ENCODE measurements at regions not wholly inside any gene's neighbourhood (a gene's known extent, or its start where the extent isn't known, plus 50 kb on each side); places are given as distances from the start of the nearest gene placed in this dataset.

DNA sequence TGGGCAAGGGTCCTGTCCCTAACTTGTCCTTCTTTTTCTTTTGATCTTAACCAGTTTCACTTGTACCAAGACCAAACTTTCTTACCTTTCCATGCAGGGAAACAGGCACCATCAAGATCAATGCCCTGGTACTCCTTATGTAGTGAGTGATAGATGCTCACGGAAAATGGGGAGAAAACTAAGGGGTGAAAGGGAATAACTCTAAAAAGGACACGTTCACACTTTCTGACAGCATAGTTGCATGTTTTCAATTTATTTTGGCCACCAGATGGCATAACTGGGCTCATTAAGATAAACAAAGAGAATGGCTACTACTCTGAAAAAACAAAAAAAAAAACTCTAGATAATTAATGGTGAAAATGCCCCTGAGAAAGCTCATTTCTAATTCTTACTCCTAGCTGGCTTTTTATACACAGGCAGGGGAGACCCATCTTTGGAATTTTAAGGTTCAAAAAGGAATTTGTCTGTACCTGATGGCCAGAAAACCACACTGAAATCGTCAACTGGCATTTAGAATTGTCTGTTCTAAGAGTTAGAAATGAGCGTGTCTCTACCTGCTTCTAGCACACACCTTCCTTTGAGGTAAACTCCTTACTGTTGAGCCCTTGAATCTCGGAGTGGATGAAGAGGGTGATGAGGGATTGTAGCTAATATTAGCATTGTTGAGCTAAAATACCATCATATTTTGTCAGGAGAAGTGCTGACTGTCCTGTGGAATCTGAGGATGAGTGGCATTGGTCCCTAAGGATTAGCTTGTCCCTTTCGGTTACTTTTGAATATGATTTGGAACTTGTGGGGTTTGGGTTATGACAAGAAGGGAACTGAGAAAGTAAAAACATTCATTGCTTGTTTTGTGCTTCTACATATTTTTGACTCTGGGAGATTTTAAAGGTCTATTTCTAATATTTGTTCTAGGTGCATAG lies 62.2 kb upstream of the DDR1 start (continued):
- TF ChIP-seq ZNF207 (IDR thresholded peaks at IDR 0.05; ENCODE audit: borderline replicate concordance), result no peak
- TF ChIP-seq FOXM1 (IDR thresholded peaks at IDR 0.05; ENCODE audit: low read depth, low read length), result no peak
- TF ChIP-seq, protein P1, sequence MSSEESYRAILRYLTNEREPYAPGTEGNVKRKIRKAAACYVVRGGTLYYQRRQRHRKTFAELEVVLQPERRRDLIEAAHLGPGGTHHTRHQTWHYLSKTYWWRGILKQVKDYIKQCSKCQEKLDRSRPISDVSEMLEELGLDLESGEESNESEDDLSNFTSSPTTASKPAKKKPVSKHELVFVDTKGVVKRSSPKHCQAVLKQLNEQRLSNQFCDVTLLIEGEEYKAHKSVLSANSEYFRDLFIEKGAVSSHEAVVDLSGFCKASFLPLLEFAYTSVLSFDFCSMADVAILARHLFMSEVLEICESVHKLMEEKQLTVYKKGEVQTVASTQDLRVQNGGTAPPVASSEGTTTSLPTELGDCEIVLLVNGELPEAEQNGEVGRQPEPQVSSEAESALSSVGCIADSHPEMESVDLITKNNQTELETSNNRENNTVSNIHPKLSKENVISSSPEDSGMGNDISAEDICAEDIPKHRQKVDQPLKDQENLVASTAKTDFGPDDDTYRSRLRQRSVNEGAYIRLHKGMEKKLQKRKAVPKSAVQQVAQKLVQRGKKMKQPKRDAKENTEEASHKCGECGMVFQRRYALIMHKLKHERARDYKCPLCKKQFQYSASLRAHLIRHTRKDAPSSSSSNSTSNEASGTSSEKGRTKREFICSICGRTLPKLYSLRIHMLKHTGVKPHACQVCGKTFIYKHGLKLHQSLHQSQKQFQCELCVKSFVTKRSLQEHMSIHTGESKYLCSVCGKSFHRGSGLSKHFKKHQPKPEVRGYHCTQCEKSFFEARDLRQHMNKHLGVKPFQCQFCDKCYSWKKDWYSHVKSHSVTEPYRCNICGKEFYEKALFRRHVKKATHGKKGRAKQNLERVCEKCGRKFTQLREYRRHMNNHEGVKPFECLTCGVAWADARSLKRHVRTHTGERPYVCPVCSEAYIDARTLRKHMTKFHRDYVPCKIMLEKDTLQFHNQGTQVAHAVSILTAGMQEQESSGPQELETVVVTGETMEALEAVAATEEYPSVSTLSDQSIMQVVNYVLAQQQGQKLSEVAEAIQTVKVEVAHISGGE (CRISPR knock-in tag; IDR thresholded peaks at IDR 0.05), result no peak
- TF ChIP-seq, protein P2, sequence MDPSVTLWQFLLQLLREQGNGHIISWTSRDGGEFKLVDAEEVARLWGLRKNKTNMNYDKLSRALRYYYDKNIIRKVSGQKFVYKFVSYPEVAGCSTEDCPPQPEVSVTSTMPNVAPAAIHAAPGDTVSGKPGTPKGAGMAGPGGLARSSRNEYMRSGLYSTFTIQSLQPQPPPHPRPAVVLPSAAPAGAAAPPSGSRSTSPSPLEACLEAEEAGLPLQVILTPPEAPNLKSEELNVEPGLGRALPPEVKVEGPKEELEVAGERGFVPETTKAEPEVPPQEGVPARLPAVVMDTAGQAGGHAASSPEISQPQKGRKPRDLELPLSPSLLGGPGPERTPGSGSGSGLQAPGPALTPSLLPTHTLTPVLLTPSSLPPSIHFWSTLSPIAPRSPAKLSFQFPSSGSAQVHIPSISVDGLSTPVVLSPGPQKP (IDR thresholded peaks at IDR 0.05; ENCODE audit: low read depth, low read length), result no peak
- no peak for TF ChIP-seq SIN3A (IDR thresholded peaks at IDR 0.05; ENCODE audit: low read depth, low read length)
- TF ChIP-seq GABPA (IDR thresholded peaks at IDR 0.05; ENCODE audit: low read depth), result no peak
- no peak for TF ChIP-seq CREB1 (IDR thresholded peaks at IDR 0.05; ENCODE audit: low read depth)
- TF ChIP-seq NBN (IDR thresholded peaks at IDR 0.05), result no peak
- no peak for TF ChIP-seq BMI1 (IDR thresholded peaks at IDR 0.05; ENCODE audit: borderline replicate concordance)
- TF ChIP-seq, protein P3, sequence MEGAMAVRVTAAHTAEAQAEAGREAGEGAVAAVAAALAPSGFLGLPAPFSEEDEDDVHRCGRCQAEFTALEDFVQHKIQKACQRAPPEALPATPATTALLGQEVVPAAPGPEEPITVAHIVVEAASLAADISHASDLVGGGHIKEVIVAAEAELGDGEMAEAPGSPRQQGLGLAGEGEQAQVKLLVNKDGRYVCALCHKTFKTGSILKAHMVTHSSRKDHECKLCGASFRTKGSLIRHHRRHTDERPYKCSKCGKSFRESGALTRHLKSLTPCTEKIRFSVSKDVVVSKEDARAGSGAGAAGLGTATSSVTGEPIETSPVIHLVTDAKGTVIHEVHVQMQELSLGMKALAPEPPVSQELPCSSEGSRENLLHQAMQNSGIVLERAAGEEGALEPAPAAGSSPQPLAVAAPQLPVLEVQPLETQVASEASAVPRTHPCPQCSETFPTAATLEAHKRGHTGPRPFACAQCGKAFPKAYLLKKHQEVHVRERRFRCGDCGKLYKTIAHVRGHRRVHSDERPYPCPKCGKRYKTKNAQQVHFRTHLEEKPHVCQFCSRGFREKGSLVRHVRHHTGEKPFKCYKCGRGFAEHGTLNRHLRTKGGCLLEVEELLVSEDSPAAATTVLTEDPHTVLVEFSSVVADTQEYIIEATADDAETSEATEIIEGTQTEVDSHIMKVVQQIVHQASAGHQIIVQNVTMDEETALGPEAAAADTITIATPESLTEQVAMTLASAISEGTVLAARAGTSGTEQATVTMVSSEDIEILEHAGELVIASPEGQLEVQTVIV (IDR thresholded peaks at IDR 0.05; ENCODE audit: borderline replicate concordance, partially characterized antibody), result no peak
- no peak for TF ChIP-seq RBBP5 (conservative IDR thresholded peaks at IDR 0.05)
- TF ChIP-seq RAD51 (IDR thresholded peaks at IDR 0.05), result no peak
- peak; percentile 78; the same call in 1 of the 2 replicates for TF ChIP-seq SPI1 (IDR thresholded peaks at IDR 0.05; ENCODE audit: borderline replicate concordance, insufficient read depth, low read depth, low read length)
- no peak for TF ChIP-seq ASH2L (IDR thresholded peaks at IDR 0.05; ENCODE audit: borderline replicate concordance, low read depth)
- no peak for TF ChIP-seq FOS (IDR thresholded peaks at IDR 0.05; ENCODE audit: borderline replicate concordance, extremely low read depth, insufficient read length)
- no peak for TF ChIP-seq CHD2 (IDR thresholded peaks at IDR 0.05; ENCODE audit: borderline replicate concordance, low read depth, low read length)
- no peak for TF ChIP-seq KDM1A (IDR thresholded peaks at IDR 0.05; ENCODE audit: borderline replicate concordance)
- no peak for TF ChIP-seq RCOR1 (conservative IDR thresholded peaks at IDR 0.05; ENCODE audit: low read depth, low read length)
- no peak for TF ChIP-seq NR2F1 (conservative IDR thresholded peaks at IDR 0.05)
- TF ChIP-seq BACH1 (IDR thresholded peaks at IDR 0.05; ENCODE audit: borderline replicate concordance), result no peak
- no peak for TF ChIP-seq NFIC (IDR thresholded peaks at IDR 0.05; ENCODE audit: low read depth, low read length)
- no peak for TF ChIP-seq CBX5 (IDR thresholded peaks at IDR 0.05; ENCODE audit: low read depth)

Data from GM12878 (cell line).